Fibroblast of pulmonary artery (primary cell): ENCODE measurements at regions not wholly inside any gene's neighbourhood (a gene's known extent, or its start where the extent isn't known, plus 50 kb on each side); places are given as distances from the start of the nearest gene placed in this dataset.
"Not testable (repeated sequence)": the region's sequence is repeated elsewhere in the genome, so short reads cannot be mapped to it uniquely, and the experiment has no call there.

Experiments
- DNase-seq: peaks from one replicate; pipeline ENCODE4 v3.0.0-alpha.2; 2010; ENCODE audit warnings: low read depth
- H3K4me3 ChIP-seq: replicated peaks from 2 replicates; pipeline ENCODE4 v1.5.1; 2011; ENCODE audit warnings: low read depth, mild to moderate bottlenecking, control low read depth, low read length, moderate library complexity
- CTCF ChIP-seq: IDR thresholded peaks from 2 replicates; pipeline ENCODE4 v1.5.1; 2011; ENCODE audit warnings: mild to moderate bottlenecking, control low read depth, low read length, inconsistent platforms; ENCODE audit errors: missing control alignments

GRCh38 chr11:116344601-116345000, 428.2 kb downstream of the BUD13 start:
- no peak for DNase-seq
- no peak for TF ChIP-seq CTCF
- no peak overlapping the region for H3K4me3 ChIP-seq

- DNase-seq = no peak
- H3K4me3 ChIP-seq = no peak overlapping the region
- TF ChIP-seq CTCF = no peak
These were observed 429.5 kb downstream of the BUD13 start for GRCh38 chr11:116343270-116343669.

GRCh38 chr11:116342148-116342547, 430.6 kb downstream of the BUD13 start:
- no peak overlapping the region for H3K4me3 ChIP-seq
- TF ChIP-seq CTCF = no peak
- no peak for DNase-seq

- no peak for TF ChIP-seq CTCF
- no peak overlapping the region for H3K4me3 ChIP-seq
- no peak for DNase-seq
These were observed 433.3 kb downstream of the BUD13 start for GRCh38 chr11:116339306-116340098.

- DNase-seq, H3K4me3 ChIP-seq: not testable (repeated sequence)
These were observed 434.3 kb downstream of the BUD13 start for GRCh38 chr11:116338500-116338899.

GRCh38 chr11:116336540-116336939, 436.2 kb downstream of the BUD13 start:
- no peak for TF ChIP-seq CTCF
- H3K4me3 ChIP-seq = no peak overlapping the region
- no peak for DNase-seq

GRCh38 chr11:116335891-116336290, 436.9 kb downstream of the BUD13 start:
- TF ChIP-seq CTCF = no peak
- H3K4me3 ChIP-seq = no peak overlapping the region
- no peak for DNase-seq
